HepG2 (cell line): ENCODE measurements at regions not wholly inside any gene's neighbourhood (a gene's known extent, or its start where the extent isn't known, plus 50 kb on each side); places are given as distances from the start of the nearest gene placed in this dataset.

Experiments
- ATAC-seq: fragments of 200-7000 bp; cut with Tn5 transposase; 3 replicates; pipeline ENCODE4 v1.9.1; 2020; ENCODE audit warnings: mild to moderate bottlenecking, moderate library complexity
- BruUV-seq: library from RNA; stranded (reverse); fragments of 400-500 nt; replicated peaks from 2 replicates; lab custom pipeline; 2021; lab: Mats Ljungman, UMichigan
- CTCF ChIA-PET: fragments of 300-600 bp; formaldehyde crosslinking; extraction: SDS; loops from one replicate; lab custom pipeline; 2021; ENCODE audit warnings: low total read pairs, inconsistent platforms, low intra/inter-chr PET ratio; lab: Yijun Ruan, JAX
- POLR2A ChIA-PET: fragments of 350-600 bp; sonication (Branson Sonifier 250); formaldehyde crosslinking; loops from one replicate; lab custom pipeline; 2020; ENCODE audit warnings: antibody characterized with exemption, inconsistent platforms; lab: Yijun Ruan, JAX
- DNase-seq: peaks from one replicate; pipeline ENCODE4 v3.0.0-alpha.2; 2015; ENCODE audit warnings: low spot score
- FAIRE-seq: peaks from 3 replicates; lab custom pipeline; 2011; peaks lifted over from hg19 to GRCh38; lab: Jason Lieb, UNC
- H2AFZ ChIP-seq: one replicate; pipeline ENCODE4 v1.6.1; 2011; ENCODE audit warnings: low read length, inconsistent platforms
- H3K27ac ChIP-seq: fragments of 300-600 bp; 3 replicates; pipeline ENCODE4 v1.8.0; 2011; ENCODE audit warnings: mixed run types, mild to moderate bottlenecking, mixed read lengths, low read length, inconsistent platforms; ENCODE audit not compliant: insufficient read depth; ENCODE audit errors: extremely low read length
- H3K27me3 ChIP-seq, 2 experiments: fragments of 200-600 bp in 1 of 2; 2 replicates in 1 of 2; 3 replicates in 1 of 2; pipeline versions ENCODE4 v1.6.0 to v1.8.0; 2011; ENCODE audit warnings: low read length in 2 of 2, mild to moderate bottlenecking in 2 of 2, moderate library complexity in 2 of 2, inconsistent platforms in 1 of 2; ENCODE audit not compliant: insufficient read depth in 2 of 2, control insufficient read depth in 1 of 2
- H3K36me3 ChIP-seq, 2 experiments: fragments of 200-600 bp in 1 of 2; replicated peaks in 1 of 2; 2 replicates in 1 of 2; 3 replicates in 1 of 2; pipeline versions ENCODE4 v1.5.1 to v1.8.0; 2011; ENCODE audit warnings: low read length in 2 of 2, inconsistent platforms in 1 of 2; ENCODE audit not compliant: insufficient read depth in 2 of 2, control insufficient read depth in 1 of 2
- H3K4me1 ChIP-seq: 2 replicates; pipeline ENCODE4 v1.5.1; 2012; ENCODE audit warnings: low read length, inconsistent platforms; ENCODE audit not compliant: insufficient read depth
- H3K4me2 ChIP-seq: 2 replicates; pipeline ENCODE4 v1.6.0; 2011; ENCODE audit warnings: low read depth, low read length, inconsistent platforms
- H3K4me3 ChIP-seq, 3 experiments: fragments of 200-600 bp in 1 of 3; sonication (generic), shearing (Covaris generic) in 1 of 3; replicated peaks in 1 of 3; 2 replicates each; pipeline ENCODE4 v1.5.1; 2011 to 2016; ENCODE audit warnings: low read length in 3 of 3, inconsistent platforms in 2 of 3, low read depth in 2 of 3, mild to moderate bottlenecking in 2 of 3, control low read depth in 1 of 3, mixed read lengths in 1 of 3; ENCODE audit not compliant: insufficient read depth in 1 of 3
- H3K79me2 ChIP-seq: one replicate; pipeline ENCODE4 v1.6.1; 2011; ENCODE audit warnings: low read length, inconsistent platforms; ENCODE audit not compliant: insufficient read depth
- H3K9ac ChIP-seq: 2 replicates; pipeline ENCODE4 v1.6.0; 2011; ENCODE audit warnings: mild to moderate bottlenecking, low read depth, low read length, inconsistent platforms; ENCODE audit not compliant: insufficient read depth
- H3K9me3 ChIP-seq: 2 replicates; pipeline ENCODE4 v1.5.1; 2012; ENCODE audit warnings: mild to moderate bottlenecking, low read length
- H4K20me1 ChIP-seq: 2 replicates; pipeline ENCODE4 v1.6.0; 2011; ENCODE audit warnings: inconsistent platforms, mild to moderate bottlenecking, low read length, moderate library complexity; ENCODE audit not compliant: insufficient read depth
- ATAD3A ChIP-seq: sonication (generic); formaldehyde crosslinking; IDR thresholded peaks from 2 replicates; pipeline ENCODE4 v1.4.0; 2020; ENCODE audit warnings: missing genetic modification reagents
- ELF4 ChIP-seq: sonication (generic); formaldehyde crosslinking; IDR thresholded peaks from 2 replicates; pipeline ENCODE4 v1.5.0; 2020; ENCODE audit warnings: missing genetic modification reagents, mild to moderate bottlenecking, moderate library complexity, borderline replicate concordance
- NR0B2 ChIP-seq: sonication (generic); formaldehyde crosslinking; IDR thresholded peaks from 2 replicates; pipeline ENCODE4 v1.4.0; 2020; ENCODE audit warnings: mild to moderate bottlenecking, missing genetic modification reagents
- NR2F2 ChIP-seq: IDR thresholded peaks from 2 replicates; pipeline ENCODE4 v1.6.1; 2012; ENCODE audit warnings: low read depth, inconsistent platforms, borderline replicate concordance
- ZNF143 ChIP-seq: sonication (generic); formaldehyde crosslinking; IDR thresholded peaks from 2 replicates; pipeline ENCODE4 v1.4.0; 2020; ENCODE audit warnings: missing genetic modification reagents
- ZNF644 ChIP-seq: IDR thresholded peaks from 2 replicates; pipeline ENCODE4 v1.6.1; 2016; ENCODE audit warnings: low read depth
- ZNF652 ChIP-seq: IDR thresholded peaks from 2 replicates; pipeline ENCODE4 v1.6.1; 2016; ENCODE audit warnings: low read depth, borderline replicate concordance
- ZZZ3 ChIP-seq: sonication (generic); formaldehyde crosslinking; IDR thresholded peaks from 2 replicates; pipeline ENCODE4 v1.4.0; 2020; ENCODE audit warnings: missing genetic modification reagents, mild to moderate bottlenecking, borderline replicate concordance
- WGBS: methylation state at CpG from one replicate; pipeline ENCODE4 v1.1.6; 2017; ENCODE audit warnings: low lambda C conversion rate; 5-methylcytosine and 5-hydroxymethylcytosine counted together
- in situ Hi-C: cut with HindIII; loops from 2 replicates; pipeline ENCODE4 v1.10.0; 2017; ENCODE audit warnings: low pct_unique_long_range_greater_than_20kb; ENCODE audit not compliant: extremely low pct_ligation_motif_present
- intact Hi-C: fragments of 100-400 bp; cut with micrococcal nuclease; formaldehyde crosslinking; loops from one replicate; pipeline ENCODE4 v1.10.0; 2022; ENCODE audit not compliant: unreplicated experiment
- TF ChIP-seq, protein P1 (sequence below): sonication (generic); formaldehyde crosslinking; IDR thresholded peaks from 2 replicates; pipeline ENCODE4 v1.4.0; 2020; ENCODE audit warnings: missing genetic modification reagents
- TF ChIP-seq, protein P2 (sequence below): sonication (generic); formaldehyde crosslinking; IDR thresholded peaks from 2 replicates; pipeline ENCODE4 v1.8.0; 2022; ENCODE audit warnings: mild to moderate bottlenecking, missing genetic modification reagents; ENCODE audit not compliant: insufficient replicate concordance
- TF ChIP-seq, protein P3 (sequence below): IDR thresholded peaks from 2 replicates; pipeline ENCODE4 v1.6.1; 2016; ENCODE audit warnings: control low read depth
- TF ChIP-seq, protein P4 (sequence below): sonication (generic); formaldehyde crosslinking; IDR thresholded peaks from 2 replicates; pipeline ENCODE4 v1.4.0; 2020; ENCODE audit warnings: missing genetic modification reagents
- TF ChIP-seq, protein P5 (sequence below): sonication (generic); formaldehyde crosslinking; IDR thresholded peaks from 2 replicates; pipeline ENCODE4 v1.4.0; 2020; ENCODE audit warnings: mild to moderate bottlenecking, missing genetic modification reagents
- TF ChIP-seq, protein P6 (sequence below): sonication (generic); formaldehyde crosslinking; IDR thresholded peaks from 2 replicates; pipeline ENCODE4 v1.4.0; 2020; ENCODE audit warnings: missing genetic modification reagents, mild to moderate bottlenecking, borderline replicate concordance

- no peak overlapping the region for H2AFZ ChIP-seq
- no peak overlapping the region for H3K4me3 ChIP-seq
- no peaks in the 10 kb centered on the region for H4K20me1 ChIP-seq
- CTCF ChIA-PET = no interaction called here
- no peaks in the 10 kb centered on the region for H3K27me3 ChIP-seq
- H3K4me1 ChIP-seq = peaks cover 5% of the 10 kb centered on the region; the same call in 1 of the 2 replicates
- H3K79me2 ChIP-seq = no peaks in the 10 kb centered on the region
- intact Hi-C loops (no loop called here), in situ Hi-C loops (no loop called here)
- no peaks in the 10 kb centered on the region; the same call in 1 of the 2 replicates for H3K9me3 ChIP-seq
- POLR2A ChIA-PET = no interaction called here
- H3K4me2 ChIP-seq = no peak overlapping the region
- H3K27ac ChIP-seq = no peak overlapping the region
- H3K36me3 ChIP-seq = no peaks in the 10 kb centered on the region
- ATAC-seq (no peak), FAIRE-seq (no peak), DNase-seq (no peak)
- H3K9ac ChIP-seq = no peak overlapping the region
- 0% methylated on average over 1 of the region's 1 CpG for WGBS
- no TSS peak for BruUV-seq
- TF ChIP-seq, protein P1, sequence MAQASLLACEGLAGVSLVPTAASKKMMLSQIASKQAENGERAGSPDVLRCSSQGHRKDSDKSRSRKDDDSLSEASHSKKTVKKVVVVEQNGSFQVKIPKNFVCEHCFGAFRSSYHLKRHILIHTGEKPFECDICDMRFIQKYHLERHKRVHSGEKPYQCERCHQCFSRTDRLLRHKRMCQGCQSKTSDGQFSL = no peak
- TF ChIP-seq, protein P2, sequence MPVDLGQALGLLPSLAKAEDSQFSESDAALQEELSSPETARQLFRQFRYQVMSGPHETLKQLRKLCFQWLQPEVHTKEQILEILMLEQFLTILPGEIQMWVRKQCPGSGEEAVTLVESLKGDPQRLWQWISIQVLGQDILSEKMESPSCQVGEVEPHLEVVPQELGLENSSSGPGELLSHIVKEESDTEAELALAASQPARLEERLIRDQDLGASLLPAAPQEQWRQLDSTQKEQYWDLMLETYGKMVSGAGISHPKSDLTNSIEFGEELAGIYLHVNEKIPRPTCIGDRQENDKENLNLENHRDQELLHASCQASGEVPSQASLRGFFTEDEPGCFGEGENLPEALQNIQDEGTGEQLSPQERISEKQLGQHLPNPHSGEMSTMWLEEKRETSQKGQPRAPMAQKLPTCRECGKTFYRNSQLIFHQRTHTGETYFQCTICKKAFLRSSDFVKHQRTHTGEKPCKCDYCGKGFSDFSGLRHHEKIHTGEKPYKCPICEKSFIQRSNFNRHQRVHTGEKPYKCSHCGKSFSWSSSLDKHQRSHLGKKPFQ (CRISPR knock-in tag) = no peak
- TF ChIP-seq, protein P3, sequence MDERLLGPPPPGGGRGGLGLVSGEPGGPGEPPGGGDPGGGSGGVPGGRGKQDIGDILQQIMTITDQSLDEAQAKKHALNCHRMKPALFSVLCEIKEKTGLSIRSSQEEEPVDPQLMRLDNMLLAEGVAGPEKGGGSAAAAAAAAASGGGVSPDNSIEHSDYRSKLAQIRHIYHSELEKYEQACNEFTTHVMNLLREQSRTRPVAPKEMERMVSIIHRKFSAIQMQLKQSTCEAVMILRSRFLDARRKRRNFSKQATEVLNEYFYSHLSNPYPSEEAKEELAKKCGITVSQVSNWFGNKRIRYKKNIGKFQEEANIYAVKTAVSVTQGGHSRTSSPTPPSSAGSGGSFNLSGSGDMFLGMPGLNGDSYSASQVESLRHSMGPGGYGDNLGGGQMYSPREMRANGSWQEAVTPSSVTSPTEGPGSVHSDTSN (CRISPR knock-in tag) = no peak
- no peak for TF ChIP-seq ZZZ3 (CRISPR knock-in tag)
- TF ChIP-seq ZNF143 (CRISPR knock-in tag) = no peak
- TF ChIP-seq NR0B2 (CRISPR knock-in tag) = no peak
- TF ChIP-seq NR2F2 = no peak
- no peak for TF ChIP-seq ELF4
- no peak for TF ChIP-seq ZNF644 (CRISPR knock-in tag)
- no peak for TF ChIP-seq ZNF652
- TF ChIP-seq, protein P4, sequence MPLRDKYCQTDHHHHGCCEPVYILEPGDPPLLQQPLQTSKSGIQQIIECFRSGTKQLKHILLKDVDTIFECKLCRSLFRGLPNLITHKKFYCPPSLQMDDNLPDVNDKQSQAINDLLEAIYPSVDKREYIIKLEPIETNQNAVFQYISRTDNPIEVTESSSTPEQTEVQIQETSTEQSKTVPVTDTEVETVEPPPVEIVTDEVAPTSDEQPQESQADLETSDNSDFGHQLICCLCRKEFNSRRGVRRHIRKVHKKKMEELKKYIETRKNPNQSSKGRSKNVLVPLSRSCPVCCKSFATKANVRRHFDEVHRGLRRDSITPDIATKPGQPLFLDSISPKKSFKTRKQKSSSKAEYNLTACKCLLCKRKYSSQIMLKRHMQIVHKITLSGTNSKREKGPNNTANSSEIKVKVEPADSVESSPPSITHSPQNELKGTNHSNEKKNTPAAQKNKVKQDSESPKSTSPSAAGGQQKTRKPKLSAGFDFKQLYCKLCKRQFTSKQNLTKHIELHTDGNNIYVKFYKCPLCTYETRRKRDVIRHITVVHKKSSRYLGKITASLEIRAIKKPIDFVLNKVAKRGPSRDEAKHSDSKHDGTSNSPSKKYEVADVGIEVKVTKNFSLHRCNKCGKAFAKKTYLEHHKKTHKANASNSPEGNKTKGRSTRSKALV = no peak
- TF ChIP-seq ATAD3A = no peak
- TF ChIP-seq, protein P5, sequence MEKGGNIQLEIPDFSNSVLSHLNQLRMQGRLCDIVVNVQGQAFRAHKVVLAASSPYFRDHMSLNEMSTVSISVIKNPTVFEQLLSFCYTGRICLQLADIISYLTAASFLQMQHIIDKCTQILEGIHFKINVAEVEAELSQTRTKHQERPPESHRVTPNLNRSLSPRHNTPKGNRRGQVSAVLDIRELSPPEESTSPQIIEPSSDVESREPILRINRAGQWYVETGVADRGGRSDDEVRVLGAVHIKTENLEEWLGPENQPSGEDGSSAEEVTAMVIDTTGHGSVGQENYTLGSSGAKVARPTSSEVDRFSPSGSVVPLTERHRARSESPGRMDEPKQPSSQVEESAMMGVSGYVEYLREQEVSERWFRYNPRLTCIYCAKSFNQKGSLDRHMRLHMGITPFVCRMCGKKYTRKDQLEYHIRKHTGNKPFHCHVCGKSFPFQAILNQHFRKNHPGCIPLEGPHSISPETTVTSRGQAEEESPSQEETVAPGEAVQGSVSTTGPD (CRISPR knock-in tag) = no peak
- TF ChIP-seq, protein P6, sequence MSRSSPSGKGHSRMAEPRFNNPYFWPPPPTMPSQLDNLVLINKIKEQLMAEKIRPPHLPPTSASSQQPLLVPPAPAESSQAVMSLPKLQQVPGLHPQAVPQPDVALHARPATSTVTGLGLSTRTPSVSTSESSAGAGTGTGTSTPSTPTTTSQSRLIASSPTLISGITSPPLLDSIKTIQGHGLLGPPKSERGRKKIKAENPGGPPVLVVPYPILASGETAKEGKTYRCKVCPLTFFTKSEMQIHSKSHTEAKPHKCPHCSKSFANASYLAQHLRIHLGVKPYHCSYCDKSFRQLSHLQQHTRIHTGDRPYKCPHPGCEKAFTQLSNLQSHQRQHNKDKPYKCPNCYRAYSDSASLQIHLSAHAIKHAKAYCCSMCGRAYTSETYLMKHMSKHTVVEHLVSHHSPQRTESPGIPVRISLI (CRISPR knock-in tag) = no peak
These were observed 647.1 kb upstream of the MIR17HG start for GRCh38 chr13:90700340-90700739.
